NCI-H2081 (cell line): ENCODE measurements at regions not wholly inside any gene's neighbourhood (a gene's known extent, or its start where the extent isn't known, plus 50 kb on each side); places are given as distances from the start of the nearest gene placed in this dataset.
"Not testable (repeated sequence)": the region's sequence is repeated elsewhere in the genome, so short reads cannot be mapped to it uniquely, and the experiment has no call there.

Experiments used
- DNase-seq, 2 experiments: peaks; one replicate each; lab custom pipeline; 2025; lab: John Stamatoyannopoulos, UW

- not testable (repeated sequence) for DNase-seq
These were observed 182.1 kb downstream of the SPDYE17 start for GRCh38 chr7:76849887-76850563.

- not testable (repeated sequence) for DNase-seq
These were observed 192.3 kb downstream of the SPDYE17 start for GRCh38 chr7:76839879-76840278.

- DNase-seq, result not testable (repeated sequence)
These were observed 192.9 kb downstream of the SPDYE17 start for GRCh38 chr7:76839214-76839613.

GRCh38 chr7:76838357-76838756 lies 193.8 kb downstream of the SPDYE17 start:
- not testable (repeated sequence) for DNase-seq

GRCh38 chr7:76829233-76829632 lies 202.2 kb upstream of the POMZP3 start:
- not testable (repeated sequence) for DNase-seq

GRCh38 chr7:76826181-76826580 lies 199.1 kb upstream of the POMZP3 start:
- DNase-seq, result not testable (repeated sequence)

GRCh38 chr7:76809856-76810255 lies 182.8 kb upstream of the POMZP3 start:
- not testable (repeated sequence) for DNase-seq

GRCh38 chr7:76807588-76808100 lies 180.6 kb upstream of the POMZP3 start:
- DNase-seq, result not testable (repeated sequence)

GRCh38 chr7:76806460-76806859 lies 179.4 kb upstream of the POMZP3 start:
- DNase-seq, result not testable (repeated sequence)

GRCh38 chr7:76806010-76806409 lies 178.9 kb upstream of the POMZP3 start:
- not testable (repeated sequence) for DNase-seq

- not testable (repeated sequence) for DNase-seq
These were observed 178.2 kb upstream of the POMZP3 start for GRCh38 chr7:76805262-76805661.

- not testable (repeated sequence) for DNase-seq
These were observed 170.6 kb upstream of the POMZP3 start for GRCh38 chr7:76797639-76798038.

GRCh38 chr7:76780693-76781092 lies 153.6 kb upstream of the POMZP3 start:
- DNase-seq, result not testable (repeated sequence)

GRCh38 chr7:76774279-76774678 lies 147.2 kb upstream of the POMZP3 start:
- not testable (repeated sequence) for DNase-seq

- not testable (repeated sequence) for DNase-seq
These were observed 144.9 kb upstream of the POMZP3 start for GRCh38 chr7:76771980-76772379.

GRCh38 chr7:76763977-76764376 lies 136.9 kb upstream of the POMZP3 start:
- DNase-seq, result not testable (repeated sequence)

- DNase-seq, result not testable (repeated sequence)
These were observed 133.6 kb upstream of the POMZP3 start for GRCh38 chr7:76760546-76761220.

- not testable (repeated sequence) for DNase-seq
These were observed 112.5 kb upstream of the POMZP3 start for GRCh38 chr7:76739538-76739937.

GRCh38 chr7:76736724-76737123 lies 109.6 kb upstream of the POMZP3 start:
- not testable (repeated sequence) for DNase-seq

- not testable (repeated sequence) for DNase-seq
These were observed 109.0 kb upstream of the POMZP3 start for GRCh38 chr7:76736091-76736490.

- DNase-seq, result not testable (repeated sequence)
These were observed 108.6 kb upstream of the POMZP3 start for GRCh38 chr7:76735668-76736067.

- not testable (repeated sequence) for DNase-seq
These were observed 101.5 kb upstream of the POMZP3 start for GRCh38 chr7:76728571-76728974.

GRCh38 chr7:76723928-76724327 lies 96.8 kb upstream of the POMZP3 start:
- not testable (repeated sequence) for DNase-seq
